GM12878 (cell line): ENCODE measurements at regions not wholly inside any gene's neighbourhood (a gene's known extent, or its start where the extent isn't known, plus 50 kb on each side); places are given as distances from the start of the nearest gene placed in this dataset.

ENCODE experiments used
- ATAC-seq: fragments of 200-7000 bp; cut with Tn5 transposase; 3 replicates; pipeline ENCODE4 v1.9.1; 2020; ENCODE audit warnings: mild to moderate bottlenecking, moderate library complexity
- BruUV-seq: library from RNA; stranded (reverse); fragments of 400-500 nt; replicated peaks from 2 replicates; lab custom pipeline; 2021; lab: Mats Ljungman, UMichigan
- CTCF ChIA-PET: fragments of 300-600 bp; sonication (Branson Sonifier 250); formaldehyde crosslinking; extraction: SDS; loops from one replicate; lab custom pipeline; 2021; ENCODE audit warnings: inconsistent platforms; lab: Yijun Ruan, JAX
- POLR2A ChIA-PET: fragments of 350-600 bp; formaldehyde crosslinking; extraction: SDS; loops from one replicate; lab custom pipeline; 2021; ENCODE audit warnings: inconsistent platforms; lab: Charles Lee
- RAD21 ChIA-PET: fragments of 300-600 bp; sonication (Branson Sonifier 250); formaldehyde crosslinking; loops from one replicate; lab custom pipeline; 2023; ENCODE audit warnings: antibody characterized with exemption; ENCODE audit not compliant: unreplicated experiment; lab: Charles Lee
- SMC1A ChIA-PET: fragments of 300-600 bp; sonication (Branson Sonifier 250); formaldehyde crosslinking; loops from one replicate; lab custom pipeline; 2023; ENCODE audit not compliant: unreplicated experiment, uncharacterized antibody; lab: Charles Lee
- DNase-seq: peaks from one replicate; pipeline ENCODE4 v3.0.0-alpha.2; 2011; ENCODE audit warnings: low read depth, low spot score
- FAIRE-seq: peaks from 3 replicates; lab custom pipeline; 2011; peaks lifted over from hg19 to GRCh38; lab: Jason Lieb, UNC
- H2AFZ ChIP-seq: 2 replicates; pipeline ENCODE4 v1.6.0; 2011; ENCODE audit warnings: low read depth, low read length, control low read depth; ENCODE audit not compliant: control insufficient read depth
- H3K27ac ChIP-seq: 2 replicates; pipeline ENCODE4 v1.5.1; 2011; ENCODE audit warnings: control low read depth; ENCODE audit not compliant: control insufficient read depth, insufficient read depth
- H3K27me3 ChIP-seq, 2 experiments: replicated peaks in 1 of 2; 2 replicates each; pipeline versions ENCODE4 v1.6.0 to v1.6.1; 2011; ENCODE audit warnings: low read length in 1 of 2; ENCODE audit not compliant: control insufficient read depth in 2 of 2, insufficient read depth in 2 of 2
- H3K36me3 ChIP-seq, 2 experiments: 2 replicates each; pipeline ENCODE4 v1.5.1; 2011; ENCODE audit warnings: low read length in 1 of 2; ENCODE audit not compliant: control insufficient read depth in 2 of 2, insufficient read depth in 2 of 2
- H3K4me1 ChIP-seq: 2 replicates; pipeline ENCODE4 v1.6.1; 2011; ENCODE audit warnings: mild to moderate bottlenecking, low read length, moderate library complexity, mixed read lengths; ENCODE audit not compliant: control insufficient read depth, insufficient read depth
- H3K4me2 ChIP-seq: 2 replicates; pipeline ENCODE4 v1.6.0; 2011; ENCODE audit warnings: control low read depth; ENCODE audit not compliant: control insufficient read depth, insufficient read depth
- H3K4me3 ChIP-seq: fragments of 200-600 bp; sonication (generic); 2 replicates; pipeline ENCODE4 v1.5.1; 2016
- H3K79me2 ChIP-seq: 2 replicates; pipeline ENCODE4 v1.6.0; 2011; ENCODE audit warnings: low read length; ENCODE audit not compliant: control insufficient read depth, insufficient read depth
- H3K9ac ChIP-seq: 2 replicates; pipeline ENCODE4 v1.8.0; 2011; ENCODE audit warnings: low read length, control low read depth, mixed read lengths; ENCODE audit not compliant: control insufficient read depth, insufficient read depth
- H3K9me3 ChIP-seq: replicated peaks from 3 replicates; pipeline ENCODE4 v1.5.1; 2011; ENCODE audit warnings: mild to moderate bottlenecking, low read length; ENCODE audit not compliant: control insufficient read depth, insufficient read depth
- H4K20me1 ChIP-seq: 2 replicates; pipeline ENCODE4 v1.6.0; 2011; ENCODE audit not compliant: control insufficient read depth, insufficient read depth
- CHD1 ChIP-seq: IDR thresholded peaks from 2 replicates; pipeline ENCODE4 v1.6.1; 2012; ENCODE audit warnings: low read depth, low read length, improper control_type of control experiment
- CREB1 ChIP-seq: IDR thresholded peaks from 2 replicates; pipeline ENCODE4 v1.6.1; 2012; ENCODE audit warnings: low read depth, mild to moderate bottlenecking, inconsistent platforms
- GABPA ChIP-seq: IDR thresholded peaks from 2 replicates; pipeline ENCODE4 v1.6.1; 2014; ENCODE audit warnings: antibody characterized with exemption, low read depth, mild to moderate bottlenecking, inconsistent platforms
- NFYA ChIP-seq: IDR thresholded peaks from 2 replicates; pipeline ENCODE4 v1.6.1; 2011; ENCODE audit warnings: low read depth, mild to moderate bottlenecking, low read length, improper control_type of control experiment, borderline replicate concordance
- POLR2AphosphoS5 ChIP-seq: IDR thresholded peaks from 2 replicates; pipeline ENCODE4 v1.6.1; 2011; ENCODE audit warnings: mild to moderate bottlenecking, low read length, inconsistent platforms
- SMAD5 ChIP-seq: IDR thresholded peaks from 2 replicates; pipeline ENCODE4 v1.6.1; 2016; ENCODE audit warnings: antibody characterized with exemption, low read depth
- SUZ12 ChIP-seq: fragments of 200-600 bp; sonication (generic); IDR thresholded peaks from one replicate; pipeline ENCODE4 v1.6.1; 2018; ENCODE audit warnings: antibody characterized with exemption, mild to moderate bottlenecking; ENCODE audit not compliant: unreplicated experiment
- WGBS: methylation state at CpG from one replicate; pipeline ENCODE4 v1.1.6; 2016; ENCODE audit warnings: low lambda C conversion rate; ENCODE audit not compliant: insufficient replicate concordance, insufficient coverage; ENCODE audit errors: missing lambda C conversion rate; 5-methylcytosine and 5-hydroxymethylcytosine counted together
- in situ Hi-C: fragments of 300-500 bp; cut with MboI; formaldehyde crosslinking; loops from 9 replicates; pipeline ENCODE4 v1.14.3; 2018; ENCODE audit warnings: mixed read lengths
- intact Hi-C: fragments of 100-400 bp; cut with micrococcal nuclease; formaldehyde crosslinking; loops from one replicate; pipeline ENCODE4 v1.14.2; 2022; ENCODE audit not compliant: unreplicated experiment
- TF ChIP-seq, protein P1 (sequence below): fragments of 450-650 bp; formaldehyde crosslinking; IDR thresholded peaks from 2 replicates; pipeline ENCODE4 v1.4.0; 2020; ENCODE audit warnings: mild to moderate bottlenecking, moderate library complexity

DNA sequence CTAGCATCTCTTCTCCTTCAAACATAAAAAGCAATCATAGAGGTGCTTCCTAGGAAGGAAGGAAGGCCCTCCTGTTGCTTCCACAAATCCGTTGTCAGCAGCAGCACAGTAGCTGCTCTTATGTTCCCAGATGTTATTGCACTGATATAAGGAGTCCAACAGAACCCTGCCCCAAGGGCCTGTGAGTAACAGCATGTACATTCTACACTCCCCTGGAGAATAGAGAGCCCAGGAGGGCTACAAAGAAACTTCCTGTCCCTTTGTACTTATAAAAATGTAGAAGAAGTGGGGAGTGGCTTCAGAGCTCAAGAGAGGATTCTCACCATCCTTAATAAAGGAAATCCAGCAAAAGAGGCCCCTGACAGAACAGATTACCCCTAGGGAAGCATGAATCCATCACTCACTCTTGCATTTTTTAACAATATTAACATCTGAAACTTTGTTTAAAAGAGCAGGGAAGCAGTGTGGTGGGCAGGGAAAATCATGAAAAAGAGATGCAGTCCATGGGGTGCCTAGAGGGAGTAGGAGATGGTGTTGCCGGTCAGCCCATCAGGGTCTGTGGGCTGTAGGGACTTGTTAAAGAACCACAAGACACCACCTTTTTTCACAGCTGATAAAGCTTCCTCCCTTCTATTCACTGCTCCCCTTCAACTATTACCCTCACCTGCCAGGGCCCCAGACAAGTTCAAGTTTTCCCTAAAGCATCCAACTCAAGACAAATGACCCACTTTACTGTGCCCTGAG lies 104.5 kb upstream of the ADGRF1 start:
- no peak for TF ChIP-seq NFYA
- no peak for TF ChIP-seq CHD1
- no peak for TF ChIP-seq SUZ12
- TF ChIP-seq, protein P1, sequence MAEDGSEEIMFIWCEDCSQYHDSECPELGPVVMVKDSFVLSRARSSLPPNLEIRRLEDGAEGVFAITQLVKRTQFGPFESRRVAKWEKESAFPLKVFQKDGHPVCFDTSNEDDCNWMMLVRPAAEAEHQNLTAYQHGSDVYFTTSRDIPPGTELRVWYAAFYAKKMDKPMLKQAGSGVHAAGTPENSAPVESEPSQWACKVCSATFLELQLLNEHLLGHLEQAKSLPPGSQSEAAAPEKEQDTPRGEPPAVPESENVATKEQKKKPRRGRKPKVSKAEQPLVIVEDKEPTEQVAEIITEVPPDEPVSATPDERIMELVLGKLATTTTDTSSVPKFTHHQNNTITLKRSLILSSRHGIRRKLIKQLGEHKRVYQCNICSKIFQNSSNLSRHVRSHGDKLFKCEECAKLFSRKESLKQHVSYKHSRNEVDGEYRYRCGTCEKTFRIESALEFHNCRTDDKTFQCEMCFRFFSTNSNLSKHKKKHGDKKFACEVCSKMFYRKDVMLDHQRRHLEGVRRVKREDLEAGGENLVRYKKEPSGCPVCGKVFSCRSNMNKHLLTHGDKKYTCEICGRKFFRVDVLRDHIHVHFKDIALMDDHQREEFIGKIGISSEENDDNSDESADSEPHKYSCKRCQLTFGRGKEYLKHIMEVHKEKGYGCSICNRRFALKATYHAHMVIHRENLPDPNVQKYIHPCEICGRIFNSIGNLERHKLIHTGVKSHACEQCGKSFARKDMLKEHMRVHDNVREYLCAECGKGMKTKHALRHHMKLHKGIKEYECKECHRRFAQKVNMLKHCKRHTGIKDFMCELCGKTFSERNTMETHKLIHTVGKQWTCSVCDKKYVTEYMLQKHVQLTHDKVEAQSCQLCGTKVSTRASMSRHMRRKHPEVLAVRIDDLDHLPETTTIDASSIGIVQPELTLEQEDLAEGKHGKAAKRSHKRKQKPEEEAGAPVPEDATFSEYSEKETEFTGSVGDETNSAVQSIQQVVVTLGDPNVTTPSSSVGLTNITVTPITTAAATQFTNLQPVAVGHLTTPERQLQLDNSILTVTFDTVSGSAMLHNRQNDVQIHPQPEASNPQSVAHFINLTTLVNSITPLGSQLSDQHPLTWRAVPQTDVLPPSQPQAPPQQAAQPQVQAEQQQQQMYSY, result no peak
- no peak for TF ChIP-seq GABPA
- no peak for TF ChIP-seq SMAD5
- no peak for TF ChIP-seq POLR2AphosphoS5
- TF ChIP-seq CREB1, result no peak
- H4K20me1 ChIP-seq, result no peaks in the 10 kb centered on the region
- RAD21 ChIA-PET, result no interaction called here
- H2AFZ ChIP-seq, result no peak overlapping the region
- no peaks in the 10 kb centered on the region for H3K79me2 ChIP-seq
- no peak overlapping the region for H3K4me3 ChIP-seq
- H3K4me2 ChIP-seq, result no peak overlapping the region
- intact Hi-C loops, result no loop called here
- no peaks in the 10 kb centered on the region for H3K4me1 ChIP-seq
- 0% methylated on average over 2 of the region's 2 CpGs for WGBS
- no peak for DNase-seq
- no peak overlapping the region for H3K9ac ChIP-seq
- CTCF ChIA-PET, result no interaction called here
- no peak for FAIRE-seq
- H3K36me3 ChIP-seq, result no peaks in the 10 kb centered on the region
- in situ Hi-C loops, result no loop called here
- no TSS peak for BruUV-seq
- peaks cover 0 to 4% of the 10 kb centered on the region in 2 experiments; a peak in 2 of 4 replicates for H3K27me3 ChIP-seq
- SMC1A ChIA-PET, result no interaction called here
- no peak overlapping the region for H3K27ac ChIP-seq
- H3K9me3 ChIP-seq, result no peaks in the 10 kb centered on the region
- ATAC-seq, result no peak
- POLR2A ChIA-PET, result no interaction called here
